Progenitor cell of endocrine pancreas (in vitro differentiated cells): ENCODE measurements at regions not wholly inside any gene's neighbourhood (a gene's known extent, or its start where the extent isn't known, plus 50 kb on each side); places are given as distances from the start of the nearest gene placed in this dataset.

Source experiments
- DNase-seq: peaks from one replicate; pipeline ENCODE4 v3.0.0; 2021; ENCODE audit warnings: low spot score; ENCODE audit not compliant: unreplicated experiment
- H3K27ac Mint-ChIP-seq: 2 replicates; pipeline ENCODE4 v1.8.0; 2021; ENCODE audit warnings: mild to moderate bottlenecking, moderate library complexity, mixed read lengths
- H3K27me3 Mint-ChIP-seq: 2 replicates; pipeline ENCODE4 v1.8.0; 2021; ENCODE audit warnings: mixed read lengths
- H3K36me3 Mint-ChIP-seq: 2 replicates; pipeline ENCODE4 v1.8.0; 2022; ENCODE audit warnings: mixed read lengths; ENCODE audit not compliant: insufficient read depth
- H3K4me1 Mint-ChIP-seq: 2 replicates; pipeline ENCODE4 v1.8.0; 2021; ENCODE audit warnings: low read depth, mixed read lengths
- H3K4me3 Mint-ChIP-seq: 2 replicates; pipeline ENCODE4 v1.8.0; 2021; ENCODE audit warnings: low read depth, mild to moderate bottlenecking, moderate library complexity, mixed read lengths
- H3K9me3 Mint-ChIP-seq: 2 replicates; pipeline ENCODE4 v1.8.0; 2021; ENCODE audit warnings: low read depth, mixed read lengths
- TF ChIP-seq, protein P1 (sequence below): fragments of 200-600 bp; sonication (generic); IDR thresholded peaks from one replicate; pipeline ENCODE4 v1.5.0; 2021; ENCODE audit warnings: antibody characterized with exemption, mild to moderate bottlenecking; ENCODE audit not compliant: unreplicated experiment

DNA sequence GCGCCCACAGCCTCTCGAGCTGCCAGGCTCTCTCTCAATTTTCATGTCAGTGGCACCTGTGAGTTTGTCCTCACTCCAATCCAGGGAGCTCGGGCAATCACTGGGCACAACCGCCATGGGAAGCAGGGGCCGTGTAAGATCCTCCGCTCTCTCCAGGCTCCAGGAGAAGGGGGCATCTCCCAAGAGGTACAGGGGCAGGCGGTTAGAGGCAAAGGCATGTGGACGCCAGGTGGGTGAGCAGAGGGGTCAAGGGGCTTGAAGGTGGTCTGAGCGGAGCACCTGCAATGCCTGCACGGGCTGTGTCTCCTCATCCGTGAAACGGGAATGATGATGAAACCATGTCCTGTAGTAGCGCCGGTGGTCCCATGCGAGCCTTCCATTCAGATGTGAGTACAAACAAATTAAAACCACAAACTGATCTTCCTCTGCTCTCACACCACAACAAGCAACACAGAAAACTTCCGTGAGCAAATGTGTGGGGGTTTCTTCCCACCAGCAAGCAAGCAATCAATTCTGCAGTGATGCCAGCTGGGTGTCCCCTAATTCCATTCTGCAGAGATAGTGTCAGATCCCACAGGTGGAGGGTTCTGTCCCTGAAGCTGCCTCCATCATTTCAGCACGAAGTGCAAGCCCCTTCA lies 222.5 kb upstream of the PMEPA1 start:
- TF ChIP-seq, protein P1, sequence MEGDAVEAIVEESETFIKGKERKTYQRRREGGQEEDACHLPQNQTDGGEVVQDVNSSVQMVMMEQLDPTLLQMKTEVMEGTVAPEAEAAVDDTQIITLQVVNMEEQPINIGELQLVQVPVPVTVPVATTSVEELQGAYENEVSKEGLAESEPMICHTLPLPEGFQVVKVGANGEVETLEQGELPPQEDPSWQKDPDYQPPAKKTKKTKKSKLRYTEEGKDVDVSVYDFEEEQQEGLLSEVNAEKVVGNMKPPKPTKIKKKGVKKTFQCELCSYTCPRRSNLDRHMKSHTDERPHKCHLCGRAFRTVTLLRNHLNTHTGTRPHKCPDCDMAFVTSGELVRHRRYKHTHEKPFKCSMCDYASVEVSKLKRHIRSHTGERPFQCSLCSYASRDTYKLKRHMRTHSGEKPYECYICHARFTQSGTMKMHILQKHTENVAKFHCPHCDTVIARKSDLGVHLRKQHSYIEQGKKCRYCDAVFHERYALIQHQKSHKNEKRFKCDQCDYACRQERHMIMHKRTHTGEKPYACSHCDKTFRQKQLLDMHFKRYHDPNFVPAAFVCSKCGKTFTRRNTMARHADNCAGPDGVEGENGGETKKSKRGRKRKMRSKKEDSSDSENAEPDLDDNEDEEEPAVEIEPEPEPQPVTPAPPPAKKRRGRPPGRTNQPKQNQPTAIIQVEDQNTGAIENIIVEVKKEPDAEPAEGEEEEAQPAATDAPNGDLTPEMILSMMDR, result no peak
- H3K27me3 Mint-ChIP-seq, result peaks cover 7% of the 10 kb centered on the region
- no peak for DNase-seq
- no peak overlapping the region for H3K27ac Mint-ChIP-seq
- H3K36me3 Mint-ChIP-seq, result no peaks in the 10 kb centered on the region
- peaks cover 8% of the 10 kb centered on the region for H3K4me1 Mint-ChIP-seq
- H3K4me3 Mint-ChIP-seq, result no peak overlapping the region
- no peaks in the 10 kb centered on the region for H3K9me3 Mint-ChIP-seq

- H3K27ac Mint-ChIP-seq, result no peak overlapping the region
- H3K36me3 Mint-ChIP-seq, result no peaks in the 10 kb centered on the region
- TF ChIP-seq, protein P1, result no peak
- peaks cover 4% of the 10 kb centered on the region for H3K27me3 Mint-ChIP-seq
- DNase-seq, result no peak
- peaks cover 9% of the 10 kb centered on the region for H3K9me3 Mint-ChIP-seq
- H3K4me3 Mint-ChIP-seq, result no peak overlapping the region
- H3K4me1 Mint-ChIP-seq, result peaks cover 6% of the 10 kb centered on the region
Measured at GRCh38 chr20:57930351-57930750, 220.5 kb upstream of the PMEPA1 start.

- H3K36me3 Mint-ChIP-seq, result no peaks in the 10 kb centered on the region
- no peak for DNase-seq
- H3K4me3 Mint-ChIP-seq, result no peak overlapping the region
- TF ChIP-seq, protein P1, result no peak
- no peaks in the 10 kb centered on the region for H3K4me1 Mint-ChIP-seq
- H3K9me3 Mint-ChIP-seq, result peaks cover 9% of the 10 kb centered on the region
- H3K27ac Mint-ChIP-seq, result no peak overlapping the region
- peaks cover 4% of the 10 kb centered on the region for H3K27me3 Mint-ChIP-seq
Measured at GRCh38 chr20:57928181-57928967, 218.6 kb upstream of the PMEPA1 start.

- Mint-ChIP-seq H3K36me3 (no peaks in the 10 kb centered on the region), H3K27me3 (peaks cover 7% of the 10 kb centered on the region), H3K27ac (no peak overlapping the region), H3K4me1 (no peaks in the 10 kb centered on the region), H3K9me3 (peaks cover 9% of the 10 kb centered on the region), H3K4me3 (no peak overlapping the region)
- no peak for DNase-seq
- TF ChIP-seq, protein P1, result no peak
Measured at GRCh38 chr20:57927376-57927775, 217.6 kb upstream of the PMEPA1 start.

DNA sequence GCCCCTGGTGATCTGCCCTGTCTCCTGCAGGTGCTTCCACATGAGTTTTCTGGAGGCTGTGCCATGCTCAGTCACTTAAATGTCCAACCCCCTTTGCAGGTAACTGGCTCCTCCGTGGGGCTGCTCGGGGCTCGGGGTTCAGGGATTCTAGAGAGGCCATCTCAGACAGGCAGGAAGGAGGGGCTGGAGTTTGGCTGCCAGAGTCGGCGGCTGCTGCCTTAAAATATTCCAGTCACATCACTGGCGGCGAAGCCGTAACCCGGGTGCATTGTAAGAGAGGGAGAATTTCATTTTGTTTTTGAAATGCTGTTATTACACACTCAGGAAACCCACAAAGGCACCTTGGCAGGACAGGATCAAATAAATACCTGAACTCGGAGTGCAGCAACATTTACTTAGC lies 212.9 kb upstream of the PMEPA1 start:
- peaks cover 9% of the 10 kb centered on the region for H3K9me3 Mint-ChIP-seq
- no peak overlapping the region for H3K27ac Mint-ChIP-seq
- peaks cover 22% of the 10 kb centered on the region for H3K27me3 Mint-ChIP-seq
- no peak for DNase-seq
- no peaks in the 10 kb centered on the region for H3K36me3 Mint-ChIP-seq
- peaks cover 2% of the 10 kb centered on the region for H3K4me1 Mint-ChIP-seq
- H3K4me3 Mint-ChIP-seq, result no peak overlapping the region
- TF ChIP-seq, protein P1, result no peak
